ENCODE measurements at regions not wholly inside any gene's neighbourhood (a gene's known extent, or its start where the extent isn't known, plus 50 kb on each side); places are given as distances from the start of the nearest gene placed in this dataset.

GRCh38 chr20:23140991-23141390, 54.9 kb upstream of the CD93 start:
- in situ Hi-C loops (cut with MboI) (no loop called here), intact Hi-C loops (cut with micrococcal nuclease) (no loop called here)
- no peak overlapping the region for H3K4me3 ChIP-seq
- ChIA-PET POLR2A (interaction anchor here (1.6 to 5.9 kb wide), 2 partner anchors 9 kb away, joined by 7 to 35 read pairs; no protein-coding TSS in a partner anchor), CTCF (ENCODE audit: low intra/inter-chr PET ratio) (no interaction called here)
- peak overlapping the region; percentile 56; the same call in 1 of the 2 replicates for H2AFZ ChIP-seq (ENCODE audit: low read depth, low read length)
- no TSS peak for BruUV-seq (replicated peaks)
- H3K27me3 ChIP-seq (ENCODE audit: control insufficient read depth in 2 of 2, insufficient read depth in 2 of 2, low read length in 2 of 2): no peaks in the 10 kb centered on the region
- no peaks in the 10 kb centered on the region for H3K79me2 ChIP-seq (ENCODE audit: control insufficient read depth, insufficient read depth, low read length)
- H3K36me3 ChIP-seq (ENCODE audit: control insufficient read depth, insufficient read depth, low read length): no peaks in the 10 kb centered on the region
- 84% methylated on average over 3 of the region's 5 CpGs for WGBS (ENCODE audit: insufficient coverage, low coverage, missing lambda C conversion rate)
- DNase-seq (ENCODE audit: extremely low read depth in 1 of 4, low spot score in 3 of 4) (no peak), ATAC-seq (no peak), FAIRE-seq (no peak)
- no peaks in the 10 kb centered on the region for H4K20me1 ChIP-seq (replicated peaks; ENCODE audit: control insufficient read depth, insufficient read depth, low read length)
- no peaks in the 10 kb centered on the region for H3K9me3 ChIP-seq (replicated peaks; ENCODE audit: control insufficient read depth, insufficient read depth, low read depth, low read length)
- H3K4me2 ChIP-seq (ENCODE audit: insufficient read depth, low read length): no peak overlapping the region
- H3K9me1 ChIP-seq (ENCODE audit: control insufficient read depth, insufficient read depth, low read length): no peaks in the 10 kb centered on the region
- peaks cover 53 to 92% of the 10 kb centered on the region in 2 experiments for H3K4me1 ChIP-seq (replicated peaks in 1 of 2; ENCODE audit: control insufficient read depth in 2 of 2, insufficient read depth in 2 of 2, low read length in 2 of 2)
- peak overlapping the region; percentile 30; the same call in 1 of the 3 replicates for H3K27ac ChIP-seq (ENCODE audit: extremely low read depth, low read depth, low read length)
- peak overlapping the region in 1 of 2 experiments; percentile 87; a peak in 2 of 4 replicates for H3K9ac ChIP-seq (ENCODE audit: insufficient read depth in 1 of 2, low read depth in 2 of 2, low read length in 2 of 2)
- TF ChIP-seq CBX3 (IDR thresholded peaks at IDR 0.05; ENCODE audit: borderline replicate concordance in 1 of 2, low read length in 2 of 2) (no peak), ZNF584 (CRISPR knock-in tag; IDR thresholded peaks at IDR 0.05; ENCODE audit: low read depth) (0 out of 2 replicates have a peak, but pooled peaks have one; percentile 13), ETV6 (IDR thresholded peaks at IDR 0.05; ENCODE audit: borderline replicate concordance in 1 of 2, low read depth in 2 of 2, low read length in 1 of 2) (no peak), ETV6 (CRISPR knock-in tag; IDR thresholded peaks at IDR 0.05; ENCODE audit: borderline replicate concordance) (no peak), TCF7L2 (IDR thresholded peaks at IDR 0.05; ENCODE audit: low read depth, low read length) (no peak), E2F4 (CRISPR knock-in tag; IDR thresholded peaks at IDR 0.05; ENCODE audit: low read depth) (no peak), ATF3 (IDR thresholded peaks at IDR 0.05) (0 out of 2 replicates have a peak, but pooled peaks have one; percentile 43), ATF3 (CRISPR knock-in tag; conservative IDR thresholded peaks at IDR 0.05) (no peak), U2AF1 (optimal IDR thresholded peaks at IDR 0.05; ENCODE audit: low read depth, low read length) (no peak), BCOR (IDR thresholded peaks at IDR 0.05) (no peak), LCOR (CRISPR knock-in tag; IDR thresholded peaks at IDR 0.05) (no peak), TAF7 (tag; IDR thresholded peaks at IDR 0.05) (no peak), ZNF24 (IDR thresholded peaks at IDR 0.05) (no peak), GTF2F1 (IDR thresholded peaks at IDR 0.05; ENCODE audit: low read depth, low read length) (no peak), RBFOX2 (IDR thresholded peaks at IDR 0.05; ENCODE audit: low read depth, low read length) (no peak), NR3C1 (CRISPR knock-in tag; IDR thresholded peaks at IDR 0.05) (no peak), AFF4 (CRISPR knock-in tag; IDR thresholded peaks at IDR 0.05) (no peak)
